Muscle layer of duodenum (tissue), 2 donors: ENCODE measurements at regions not wholly inside any gene's neighbourhood (a gene's known extent, or its start where the extent isn't known, plus 50 kb on each side); places are given as distances from the start of the nearest gene placed in this dataset.
"Not testable (repeated sequence)": the region's sequence is repeated elsewhere in the genome, so short reads cannot be mapped to it uniquely, and the experiment has no call there.

ENCODE experiments used
- H3K27ac ChIP-seq: one replicate; pipeline ENCODE4 v1.7.0; 2013; ENCODE audit warnings: mild to moderate bottlenecking, low read length
- H3K27me3 ChIP-seq: one replicate; pipeline ENCODE4 v1.7.0; 2013; ENCODE audit warnings: low read depth, mild to moderate bottlenecking, control low read depth, low read length
- H3K36me3 ChIP-seq, 2 donors: one replicate each; pipeline ENCODE4 v1.7.0; 2013; ENCODE audit warnings: low read length in 2 of 2, control low read depth in 1 of 2, mild to moderate bottlenecking in 1 of 2; ENCODE audit not compliant: insufficient read depth in 2 of 2, control insufficient read depth in 1 of 2
- H3K4me1 ChIP-seq, 2 donors: one replicate each; pipeline ENCODE4 v1.7.0; 2013; ENCODE audit warnings: low read length in 2 of 2, mild to moderate bottlenecking in 2 of 2, control low read depth in 1 of 2, moderate library complexity in 1 of 2; ENCODE audit not compliant: insufficient read depth in 2 of 2, control insufficient read depth in 1 of 2
- H3K4me3 ChIP-seq, 2 donors: one replicate each; pipeline ENCODE4 v1.7.0; 2013; ENCODE audit warnings: low read length in 2 of 2, low read depth in 1 of 2, mild to moderate bottlenecking in 1 of 2
- H3K9me3 ChIP-seq, 2 donors: one replicate each; pipeline ENCODE4 v1.7.0; 2013; ENCODE audit warnings: low read length in 2 of 2, control low read depth in 1 of 2, mild to moderate bottlenecking in 1 of 2; ENCODE audit not compliant: control insufficient read depth in 1 of 2
- donor health status: healthy.

GRCh38 chrX:4091046-4091760 is 377.8 kb upstream of the PRKX start:
- Histone ChIP-seq H3K4me3 (no peak overlapping the region), H3K9me3 (no peaks in the 10 kb centered on the region), H3K27ac (no peak overlapping the region), H3K27me3 (no peaks in the 10 kb centered on the region), H3K36me3 (no peaks in the 10 kb centered on the region), H3K4me1 (no peaks in the 10 kb centered on the region)

GRCh38 chrX:4059893-4060292 is 346.4 kb upstream of the PRKX start:
- no peak overlapping the region for H3K27ac ChIP-seq
- H3K27me3 ChIP-seq: no peaks in the 10 kb centered on the region
- no peak overlapping the region for H3K4me3 ChIP-seq
- no peaks in the 10 kb centered on the region for H3K9me3 ChIP-seq
- no peaks in the 10 kb centered on the region for H3K4me1 ChIP-seq
- no peaks in the 10 kb centered on the region for H3K36me3 ChIP-seq

- H3K27ac ChIP-seq: no peak overlapping the region
- no peaks in the 10 kb centered on the region for H3K36me3 ChIP-seq
- H3K4me1 ChIP-seq: no peaks in the 10 kb centered on the region
- no peaks in the 10 kb centered on the region for H3K9me3 ChIP-seq
- no peaks in the 10 kb centered on the region for H3K27me3 ChIP-seq
- no peak overlapping the region for H3K4me3 ChIP-seq
Measured at GRCh38 chrX:4043951-4044350, 330.5 kb upstream of the PRKX start.

GRCh38 chrX:4035874-4036273 is 322.4 kb upstream of the PRKX start:
- Histone ChIP-seq H3K27ac (no peak overlapping the region), H3K4me1 (no peaks in the 10 kb centered on the region), H3K9me3 (no peaks in the 10 kb centered on the region), H3K36me3 (no peaks in the 10 kb centered on the region), H3K4me3 (no peak overlapping the region), H3K27me3 (no peaks in the 10 kb centered on the region)

- Histone ChIP-seq H3K27me3 (no peaks in the 10 kb centered on the region), H3K4me1 (no peaks in the 10 kb centered on the region), H3K27ac (no peak overlapping the region), H3K9me3 (no peaks in the 10 kb centered on the region), H3K4me3 (no peak overlapping the region), H3K36me3 (no peaks in the 10 kb centered on the region)
Measured at GRCh38 chrX:4028151-4028550, 314.7 kb upstream of the PRKX start.

GRCh38 chrX:4005281-4005680 is 291.8 kb upstream of the PRKX start:
- Histone ChIP-seq H3K4me3 (no peak overlapping the region), H3K27ac (no peak overlapping the region), H3K4me1 (no peaks in the 10 kb centered on the region), H3K27me3 (no peaks in the 10 kb centered on the region), H3K9me3 (no peaks in the 10 kb centered on the region), H3K36me3 (no peaks in the 10 kb centered on the region)

- Histone ChIP-seq H3K4me3 (no peak overlapping the region), H3K4me1 (no peaks in the 10 kb centered on the region), H3K27me3 (no peaks in the 10 kb centered on the region), H3K27ac (no peak overlapping the region), H3K9me3 (no peaks in the 10 kb centered on the region), H3K36me3 (no peaks in the 10 kb centered on the region)
Measured at GRCh38 chrX:4004822-4005221, 291.4 kb upstream of the PRKX start.

- no peak overlapping the region for H3K27ac ChIP-seq
- H3K9me3 ChIP-seq: no peaks in the 10 kb centered on the region
- no peaks in the 10 kb centered on the region for H3K4me1 ChIP-seq
- no peaks in the 10 kb centered on the region for H3K27me3 ChIP-seq
- no peak overlapping the region for H3K4me3 ChIP-seq
- H3K36me3 ChIP-seq: no peaks in the 10 kb centered on the region
Measured at GRCh38 chrX:3994315-3994714, 280.9 kb upstream of the PRKX start.

GRCh38 chrX:3990569-3990968 is 277.1 kb upstream of the PRKX start:
- Histone ChIP-seq H3K27ac (no peak overlapping the region), H3K9me3 (no peaks in the 10 kb centered on the region), H3K27me3 (no peaks in the 10 kb centered on the region), H3K4me3 (no peak overlapping the region), H3K4me1 (no peaks in the 10 kb centered on the region), H3K36me3 (no peaks in the 10 kb centered on the region)

GRCh38 chrX:3972104-3972858 is 258.8 kb upstream of the PRKX start:
- not testable (repeated sequence) for H3K27me3 ChIP-seq, H3K9me3 ChIP-seq, H3K36me3 ChIP-seq, H3K4me1 ChIP-seq, H3K4me3 ChIP-seq, H3K27ac ChIP-seq

- no peaks in the 10 kb centered on the region for H3K27me3 ChIP-seq
- no peak overlapping the region for H3K4me3 ChIP-seq
- H3K4me1 ChIP-seq: no peaks in the 10 kb centered on the region
- no peak overlapping the region for H3K27ac ChIP-seq
- H3K9me3 ChIP-seq: peaks cover 0 to 2% of the 10 kb centered on the region in 2 donors
- no peaks in the 10 kb centered on the region for H3K36me3 ChIP-seq
Measured at GRCh38 chrX:3968749-3969148, 255.3 kb upstream of the PRKX start.

GRCh38 chrX:3963980-3964379 is 250.5 kb upstream of the PRKX start:
- H3K36me3 ChIP-seq: no peaks in the 10 kb centered on the region
- no peaks in the 10 kb centered on the region for H3K27me3 ChIP-seq
- peaks cover 0 to 4% of the 10 kb centered on the region in 2 donors for H3K4me1 ChIP-seq
- no peak overlapping the region for H3K27ac ChIP-seq
- H3K9me3 ChIP-seq: peaks cover 0 to 2% of the 10 kb centered on the region in 2 donors
- H3K4me3 ChIP-seq: no peak overlapping the region
